IPS-15b (cell line): ENCODE measurements at regions not wholly inside any gene's neighbourhood (a gene's known extent, or its start where the extent isn't known, plus 50 kb on each side); places are given as distances from the start of the nearest gene placed in this dataset.

Experiments
- H3K27me3 ChIP-seq: one replicate; pipeline ENCODE4 v1.6.1; 2013; ENCODE audit warnings: low read length; ENCODE audit not compliant: control insufficient read depth, insufficient read depth
- H3K36me3 ChIP-seq: one replicate; pipeline ENCODE4 v1.6.1; 2013; ENCODE audit warnings: low read length; ENCODE audit not compliant: control insufficient read depth, insufficient read depth
- H3K4me1 ChIP-seq: one replicate; pipeline ENCODE4 v1.6.1; 2013; ENCODE audit warnings: mild to moderate bottlenecking, low read length; ENCODE audit not compliant: control insufficient read depth, insufficient read depth
- H3K4me3 ChIP-seq: one replicate; pipeline ENCODE4 v1.5.1; 2013; ENCODE audit warnings: low read depth, low read length
- H3K9ac ChIP-seq: one replicate; pipeline ENCODE4 v1.6.1; 2013; ENCODE audit warnings: low read depth, mild to moderate bottlenecking, low read length
- H3K9me3 ChIP-seq: one replicate; pipeline ENCODE4 v1.6.1; 2013; ENCODE audit warnings: mild to moderate bottlenecking, low read length; ENCODE audit not compliant: control insufficient read depth, insufficient read depth

DNA sequence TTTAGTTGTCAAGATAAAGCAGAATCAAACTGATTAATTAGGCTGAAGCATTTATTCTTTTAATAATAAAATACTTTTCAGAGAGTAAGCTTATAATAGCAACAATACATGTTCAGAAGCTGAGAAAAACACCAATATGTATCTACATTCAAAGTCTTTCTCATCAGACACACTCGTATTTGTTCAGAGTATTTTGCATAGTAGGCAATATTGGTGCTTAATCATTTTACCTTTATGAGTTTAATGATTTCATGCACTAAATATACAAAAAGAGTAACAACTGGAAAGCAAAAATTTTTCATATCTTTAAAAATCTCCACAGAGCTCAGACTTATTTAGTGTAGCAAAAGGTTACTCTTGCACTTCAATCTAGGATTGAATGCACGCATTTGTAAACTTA is 313.9 kb downstream of the ZEB2 start:
- no peak overlapping the region for H3K4me3 ChIP-seq
- no peaks in the 10 kb centered on the region for H3K36me3 ChIP-seq
- H3K4me1 ChIP-seq, result no peaks in the 10 kb centered on the region
- H3K9ac ChIP-seq, result no peak overlapping the region
- H3K27me3 ChIP-seq, result no peaks in the 10 kb centered on the region
- no peaks in the 10 kb centered on the region for H3K9me3 ChIP-seq

DNA sequence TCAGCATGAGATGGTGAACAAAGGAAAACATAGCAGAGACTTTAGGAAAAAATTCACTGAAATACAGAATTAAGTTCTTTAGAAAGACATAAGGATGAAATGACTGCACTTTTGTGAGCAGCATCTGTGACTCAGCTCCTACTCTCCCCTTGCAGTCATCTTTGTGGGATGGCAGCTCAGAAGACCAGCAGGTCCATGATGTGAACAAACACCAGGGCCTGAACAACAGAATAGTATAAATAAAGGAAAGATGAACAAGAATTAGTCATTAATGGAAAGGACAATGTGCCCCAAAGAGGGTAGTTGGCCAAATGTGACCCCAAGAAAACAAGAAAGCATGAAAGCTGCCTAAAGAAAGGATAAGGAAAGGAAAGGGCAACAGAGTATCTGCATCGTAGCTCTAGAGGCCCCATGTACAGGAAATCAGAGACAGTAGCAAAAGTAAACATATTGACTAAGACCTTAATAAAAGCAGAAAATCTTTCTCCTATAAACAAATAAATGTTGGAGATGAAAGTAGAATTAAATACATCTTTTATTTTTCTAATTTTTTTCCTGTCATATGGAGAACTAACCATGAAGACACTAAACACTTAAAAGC is 318.0 kb downstream of the ZEB2 start:
- Histone ChIP-seq H3K4me1 (no peaks in the 10 kb centered on the region), H3K9ac (no peak overlapping the region), H3K27me3 (no peaks in the 10 kb centered on the region), H3K4me3 (no peak overlapping the region), H3K9me3 (no peaks in the 10 kb centered on the region), H3K36me3 (no peaks in the 10 kb centered on the region)

DNA sequence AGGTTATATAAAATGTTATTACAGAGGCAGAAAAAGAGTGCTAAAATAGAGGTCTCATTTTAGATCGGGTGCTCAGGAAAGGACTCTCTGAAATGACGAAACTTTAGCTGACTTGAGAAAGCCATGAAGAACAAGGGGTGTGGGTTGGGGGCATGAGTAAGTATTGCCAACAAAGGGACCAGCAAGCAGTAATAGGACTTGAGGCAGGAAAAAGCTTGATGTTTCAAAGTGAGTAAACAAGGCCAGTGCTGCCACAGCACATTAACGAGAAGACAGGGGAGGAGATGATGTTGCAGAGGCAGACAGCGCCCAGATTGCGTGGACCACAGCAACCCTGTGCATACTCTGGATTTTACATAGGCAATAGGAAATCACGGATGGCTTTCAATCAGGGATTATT is 318.8 kb downstream of the ZEB2 start:
- Histone ChIP-seq H3K4me1 (no peaks in the 10 kb centered on the region), H3K36me3 (no peaks in the 10 kb centered on the region), H3K27me3 (no peaks in the 10 kb centered on the region), H3K9me3 (no peaks in the 10 kb centered on the region), H3K4me3 (no peak overlapping the region), H3K9ac (no peak overlapping the region)

GRCh38 chr2:144198116-144198515 is 321.8 kb downstream of the ZEB2 start:
- Histone ChIP-seq H3K36me3 (no peaks in the 10 kb centered on the region), H3K4me3 (no peak overlapping the region), H3K27me3 (no peaks in the 10 kb centered on the region), H3K4me1 (no peaks in the 10 kb centered on the region), H3K9me3 (no peaks in the 10 kb centered on the region), H3K9ac (no peak overlapping the region)

GRCh38 chr2:144194326-144195071 is 325.4 kb downstream of the ZEB2 start:
- Histone ChIP-seq H3K36me3 (no peaks in the 10 kb centered on the region), H3K9me3 (no peaks in the 10 kb centered on the region), H3K4me1 (no peaks in the 10 kb centered on the region), H3K9ac (no peak overlapping the region), H3K27me3 (no peaks in the 10 kb centered on the region), H3K4me3 (no peak overlapping the region)

DNA sequence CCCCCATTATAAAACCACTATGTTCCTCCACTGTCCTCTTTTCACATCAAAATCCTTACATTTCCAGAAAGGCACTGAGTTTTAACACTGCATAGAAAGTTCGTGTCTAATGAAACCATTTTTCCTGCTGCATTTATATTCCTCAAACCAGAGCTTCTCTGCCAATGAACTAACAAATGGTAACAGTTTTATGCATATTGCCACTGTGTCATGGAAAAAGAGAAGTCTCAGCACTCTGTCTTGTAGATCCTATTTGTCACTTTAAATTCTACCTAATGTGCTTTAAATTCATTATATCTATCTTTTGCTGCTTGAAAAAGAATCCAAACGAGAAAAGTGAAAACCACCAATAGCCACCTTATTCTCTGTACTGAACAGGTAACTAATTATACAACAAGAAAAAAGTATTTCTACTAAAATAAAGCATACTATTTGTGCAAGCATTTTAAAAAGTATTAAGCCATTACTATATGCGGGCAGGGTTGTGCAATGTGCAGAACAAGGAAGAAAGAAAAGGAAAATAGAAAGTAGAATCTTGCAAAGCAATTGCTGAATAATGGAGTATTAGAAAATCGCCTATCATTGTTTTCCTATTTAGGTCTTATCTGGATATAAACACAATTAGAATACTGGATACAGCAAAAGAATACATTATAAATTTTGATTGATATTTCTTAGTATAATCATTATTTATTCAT is 328.9 kb downstream of the ZEB2 start:
- Histone ChIP-seq H3K4me1 (no peaks in the 10 kb centered on the region), H3K9me3 (no peaks in the 10 kb centered on the region), H3K4me3 (no peak overlapping the region), H3K9ac (no peak overlapping the region), H3K36me3 (no peaks in the 10 kb centered on the region), H3K27me3 (no peaks in the 10 kb centered on the region)

GRCh38 chr2:144183727-144184126 is 336.2 kb downstream of the ZEB2 start:
- Histone ChIP-seq H3K9ac (no peak overlapping the region), H3K4me1 (no peaks in the 10 kb centered on the region), H3K27me3 (no peaks in the 10 kb centered on the region)

GRCh38 chr2:144181001-144181400 is 338.9 kb downstream of the ZEB2 start:
- Histone ChIP-seq H3K9ac (no peak overlapping the region), H3K36me3 (no peaks in the 10 kb centered on the region), H3K9me3 (no peaks in the 10 kb centered on the region), H3K4me3 (no peak overlapping the region), H3K27me3 (no peaks in the 10 kb centered on the region), H3K4me1 (no peaks in the 10 kb centered on the region)

More at GRCh38 chr2:144183727-144184126, 336.2 kb downstream of the ZEB2 start:
- Histone ChIP-seq H3K4me3 (no peak overlapping the region), H3K9me3 (no peaks in the 10 kb centered on the region), H3K36me3 (no peaks in the 10 kb centered on the region)

- no peaks in the 10 kb centered on the region for H3K4me1 ChIP-seq
Observed at GRCh38 chr2:144180131-144180530, 339.8 kb downstream of the ZEB2 start.

GRCh38 chr2:144170179-144170578 is 349.7 kb downstream of the ZEB2 start:
- no peaks in the 10 kb centered on the region for H3K9me3 ChIP-seq
- no peaks in the 10 kb centered on the region for H3K4me1 ChIP-seq
- H3K36me3 ChIP-seq, result no peaks in the 10 kb centered on the region
- no peak overlapping the region for H3K9ac ChIP-seq
- H3K27me3 ChIP-seq, result no peaks in the 10 kb centered on the region
- no peak overlapping the region for H3K4me3 ChIP-seq

More at GRCh38 chr2:144180131-144180530, 339.8 kb downstream of the ZEB2 start:
- H3K9me3 ChIP-seq, result no peaks in the 10 kb centered on the region
- no peak overlapping the region for H3K4me3 ChIP-seq
- H3K9ac ChIP-seq, result no peak overlapping the region
- no peaks in the 10 kb centered on the region for H3K36me3 ChIP-seq
- no peaks in the 10 kb centered on the region for H3K27me3 ChIP-seq

GRCh38 chr2:144166743-144167142 is 353.2 kb downstream of the ZEB2 start:
- Histone ChIP-seq H3K27me3 (no peaks in the 10 kb centered on the region), H3K4me1 (no peaks in the 10 kb centered on the region), H3K9me3 (no peaks in the 10 kb centered on the region), H3K36me3 (no peaks in the 10 kb centered on the region), H3K9ac (no peak overlapping the region), H3K4me3 (no peak overlapping the region)
